ENCODE measurements at regions not wholly inside any gene's neighbourhood (a gene's known extent, or its start where the extent isn't known, plus 50 kb on each side); places are given as distances from the start of the nearest gene placed in this dataset.

- DNase-seq (ENCODE audit: low read depth in 3 of 3, low spot score in 1 of 3), result no peak
Observed at GRCh38 chr4:189311251-189311650, 629.4 kb upstream of the FRG1 start.

GRCh38 chr4:189313064-189313463 lies 627.6 kb upstream of the FRG1 start:
- DNase-seq (ENCODE audit: low read depth in 3 of 3, low spot score in 1 of 3), result no peak

- no peak for DNase-seq (ENCODE audit: low read depth in 3 of 3, low spot score in 1 of 3)
Observed at GRCh38 chr4:189313861-189314513, 626.7 kb upstream of the FRG1 start.

GRCh38 chr4:189322426-189322825 lies 618.2 kb upstream of the FRG1 start:
- no peak for DNase-seq (ENCODE audit: low read depth in 3 of 3, low spot score in 1 of 3)

GRCh38 chr4:189341881-189342280 lies 598.8 kb upstream of the FRG1 start:
- DNase-seq (ENCODE audit: low read depth in 3 of 3, low spot score in 1 of 3), result no peak

- DNase-seq (ENCODE audit: low read depth in 3 of 3, low spot score in 1 of 3), result no peak
Observed at GRCh38 chr4:189355590-189355989, 585.1 kb upstream of the FRG1 start.

- DNase-seq (ENCODE audit: low read depth in 3 of 3, low spot score in 1 of 3), result no peak
Observed at GRCh38 chr4:189362364-189362763, 578.3 kb upstream of the FRG1 start.

GRCh38 chr4:189364032-189364449 lies 576.6 kb upstream of the FRG1 start:
- no peak for DNase-seq (ENCODE audit: low read depth in 3 of 3, low spot score in 1 of 3)

GRCh38 chr4:189365451-189365850 lies 575.2 kb upstream of the FRG1 start:
- DNase-seq (ENCODE audit: low read depth in 3 of 3, low spot score in 1 of 3), result no peak

GRCh38 chr4:189367832-189368231 lies 572.8 kb upstream of the FRG1 start:
- no peak for DNase-seq (ENCODE audit: low read depth in 3 of 3, low spot score in 1 of 3)

GRCh38 chr4:189374176-189374575 lies 566.5 kb upstream of the FRG1 start:
- no peak for DNase-seq (ENCODE audit: low read depth in 3 of 3, low spot score in 1 of 3)

- DNase-seq (ENCODE audit: low read depth in 3 of 3, low spot score in 1 of 3), result no peak
Observed at GRCh38 chr4:189376901-189377300, 563.8 kb upstream of the FRG1 start.

GRCh38 chr4:189377569-189377968 lies 563.1 kb upstream of the FRG1 start:
- DNase-seq (ENCODE audit: low read depth in 3 of 3, low spot score in 1 of 3), result no peak

- no peak for DNase-seq (ENCODE audit: low read depth in 3 of 3, low spot score in 1 of 3)
Observed at GRCh38 chr4:189385098-189385497, 555.6 kb upstream of the FRG1 start.

GRCh38 chr4:189385579-189385978 lies 555.1 kb upstream of the FRG1 start:
- no peak for DNase-seq (ENCODE audit: low read depth in 3 of 3, low spot score in 1 of 3)

- DNase-seq (ENCODE audit: low read depth in 3 of 3, low spot score in 1 of 3), result no peak
Observed at GRCh38 chr4:189396435-189396834, 544.2 kb upstream of the FRG1 start.

GRCh38 chr4:189404271-189404670 lies 536.4 kb upstream of the FRG1 start:
- DNase-seq (ENCODE audit: low read depth in 3 of 3, low spot score in 1 of 3), result no peak

GRCh38 chr4:189409158-189409557 lies 531.5 kb upstream of the FRG1 start:
- DNase-seq (ENCODE audit: low read depth in 3 of 3, low spot score in 1 of 3), result no peak

- no peak for DNase-seq (ENCODE audit: low read depth in 3 of 3, low spot score in 1 of 3)
Observed at GRCh38 chr4:189414021-189414420, 526.7 kb upstream of the FRG1 start.

GRCh38 chr4:189420572-189420971 lies 520.1 kb upstream of the FRG1 start:
- DNase-seq (ENCODE audit: low read depth in 3 of 3, low spot score in 1 of 3), result no peak

GRCh38 chr4:189436207-189436606 lies 504.5 kb upstream of the FRG1 start:
- no peak for DNase-seq (ENCODE audit: low read depth in 3 of 3, low spot score in 1 of 3)

- DNase-seq (ENCODE audit: low read depth in 3 of 3, low spot score in 1 of 3), result no peak
Observed at GRCh38 chr4:189440716-189441115, 500.0 kb upstream of the FRG1 start.

GRCh38 chr4:189443341-189443740 lies 497.3 kb upstream of the FRG1 start:
- DNase-seq (ENCODE audit: low read depth in 3 of 3, low spot score in 1 of 3), result no peak

- no peak for DNase-seq (ENCODE audit: low read depth in 3 of 3, low spot score in 1 of 3)
Observed at GRCh38 chr4:189445613-189446012, 495.1 kb upstream of the FRG1 start.
